ENCODE measurements at regions not wholly inside any gene's neighbourhood (a gene's known extent, or its start where the extent isn't known, plus 50 kb on each side); places are given as distances from the start of the nearest gene placed in this dataset.

GRCh38 chr3:152030320-152030719, 156.9 kb downstream of the SUCNR1 start:
- no peak overlapping the region for H3K27ac Mint-ChIP-seq

GRCh38 chr3:152031321-152031720, 157.9 kb downstream of the SUCNR1 start:
- Mint-ChIP-seq H3K27me3 (peaks cover 4% of the 10 kb centered on the region), H3K4me1 (ENCODE audit: low read depth) (no peaks in the 10 kb centered on the region), H3K27ac (no peak overlapping the region), H3K4me3 (no peak overlapping the region), H3K36me3 (ENCODE audit: low read depth) (peaks cover 4% of the 10 kb centered on the region), H3K9me3 (peaks cover 12% of the 10 kb centered on the region)

More at GRCh38 chr3:152030320-152030719, 156.9 kb downstream of the SUCNR1 start:
- no peaks in the 10 kb centered on the region for H3K4me1 Mint-ChIP-seq (ENCODE audit: low read depth)
- H3K27me3 Mint-ChIP-seq = peaks cover 4% of the 10 kb centered on the region
- peaks cover 9% of the 10 kb centered on the region for H3K9me3 Mint-ChIP-seq
- H3K36me3 Mint-ChIP-seq (ENCODE audit: low read depth) = peaks cover 4% of the 10 kb centered on the region
- no peak overlapping the region for H3K4me3 Mint-ChIP-seq

GRCh38 chr3:152037297-152037696, 163.9 kb downstream of the SUCNR1 start:
- H3K27ac Mint-ChIP-seq = no peak overlapping the region
- peaks cover 12% of the 10 kb centered on the region for H3K9me3 Mint-ChIP-seq
- peaks cover 8% of the 10 kb centered on the region for H3K36me3 Mint-ChIP-seq (ENCODE audit: low read depth)
- H3K27me3 Mint-ChIP-seq = no peaks in the 10 kb centered on the region
- H3K4me3 Mint-ChIP-seq = no peak overlapping the region
- peaks cover 10% of the 10 kb centered on the region for H3K4me1 Mint-ChIP-seq (ENCODE audit: low read depth)

GRCh38 chr3:152037953-152038352, 164.5 kb downstream of the SUCNR1 start:
- H3K27ac Mint-ChIP-seq = no peak overlapping the region
- H3K36me3 Mint-ChIP-seq (ENCODE audit: low read depth) = peaks cover 8% of the 10 kb centered on the region
- no peak overlapping the region for H3K4me3 Mint-ChIP-seq

GRCh38 chr3:152038490-152038889, 165.0 kb downstream of the SUCNR1 start:
- Mint-ChIP-seq H3K4me3 (no peak overlapping the region), H3K9me3 (peaks cover 12% of the 10 kb centered on the region), H3K27me3 (no peaks in the 10 kb centered on the region), H3K36me3 (ENCODE audit: low read depth) (peaks cover 8% of the 10 kb centered on the region), H3K27ac (no peak overlapping the region), H3K4me1 (ENCODE audit: low read depth) (peaks cover 10% of the 10 kb centered on the region)

More at GRCh38 chr3:152037953-152038352, 164.5 kb downstream of the SUCNR1 start:
- Mint-ChIP-seq H3K9me3 (peaks cover 12% of the 10 kb centered on the region), H3K4me1 (ENCODE audit: low read depth) (peaks cover 10% of the 10 kb centered on the region), H3K27me3 (no peaks in the 10 kb centered on the region)

GRCh38 chr3:152039887-152040286, 166.4 kb downstream of the SUCNR1 start:
- Mint-ChIP-seq H3K4me3 (no peak overlapping the region), H3K27ac (no peak overlapping the region), H3K9me3 (peaks cover 8% of the 10 kb centered on the region), H3K36me3 (ENCODE audit: low read depth) (peaks cover 8% of the 10 kb centered on the region), H3K27me3 (no peaks in the 10 kb centered on the region), H3K4me1 (ENCODE audit: low read depth) (peaks cover 10% of the 10 kb centered on the region)

- peaks cover 10% of the 10 kb centered on the region for H3K4me1 Mint-ChIP-seq (ENCODE audit: low read depth)
- no peak overlapping the region for H3K4me3 Mint-ChIP-seq
- H3K36me3 Mint-ChIP-seq (ENCODE audit: low read depth) = peaks cover 4% of the 10 kb centered on the region
- H3K27me3 Mint-ChIP-seq = no peaks in the 10 kb centered on the region
- peaks cover 3% of the 10 kb centered on the region for H3K9me3 Mint-ChIP-seq
- no peak overlapping the region for H3K27ac Mint-ChIP-seq
Observed at GRCh38 chr3:152040319-152040718, 166.9 kb downstream of the SUCNR1 start.

- H3K4me3 Mint-ChIP-seq = no peak overlapping the region
- no peak overlapping the region for H3K27ac Mint-ChIP-seq
- no peaks in the 10 kb centered on the region for H3K9me3 Mint-ChIP-seq
- peaks cover 10% of the 10 kb centered on the region for H3K4me1 Mint-ChIP-seq (ENCODE audit: low read depth)
- no peaks in the 10 kb centered on the region for H3K36me3 Mint-ChIP-seq (ENCODE audit: low read depth)
- no peaks in the 10 kb centered on the region for H3K27me3 Mint-ChIP-seq
Observed at GRCh38 chr3:152043620-152044019, 170.2 kb downstream of the SUCNR1 start.

GRCh38 chr3:152046280-152046679, 172.8 kb downstream of the SUCNR1 start:
- Mint-ChIP-seq H3K4me3 (no peak overlapping the region), H3K36me3 (ENCODE audit: low read depth) (no peaks in the 10 kb centered on the region), H3K9me3 (no peaks in the 10 kb centered on the region), H3K27me3 (no peaks in the 10 kb centered on the region), H3K4me1 (ENCODE audit: low read depth) (no peaks in the 10 kb centered on the region), H3K27ac (no peak overlapping the region)

GRCh38 chr3:152047465-152047864, 174.0 kb downstream of the SUCNR1 start:
- no peaks in the 10 kb centered on the region for H3K4me1 Mint-ChIP-seq (ENCODE audit: low read depth)
- no peaks in the 10 kb centered on the region for H3K9me3 Mint-ChIP-seq
- H3K27ac Mint-ChIP-seq = no peak overlapping the region
- no peaks in the 10 kb centered on the region for H3K27me3 Mint-ChIP-seq
- no peaks in the 10 kb centered on the region for H3K36me3 Mint-ChIP-seq (ENCODE audit: low read depth)
- no peak overlapping the region for H3K4me3 Mint-ChIP-seq

- Mint-ChIP-seq H3K36me3 (ENCODE audit: low read depth) (no peaks in the 10 kb centered on the region), H3K27ac (no peak overlapping the region), H3K4me1 (ENCODE audit: low read depth) (no peaks in the 10 kb centered on the region), H3K27me3 (no peaks in the 10 kb centered on the region), H3K4me3 (no peak overlapping the region), H3K9me3 (no peaks in the 10 kb centered on the region)
Observed at GRCh38 chr3:152048831-152049230, 175.4 kb downstream of the SUCNR1 start.

GRCh38 chr3:152050903-152051302, 177.5 kb downstream of the SUCNR1 start:
- Mint-ChIP-seq H3K36me3 (ENCODE audit: low read depth) (no peaks in the 10 kb centered on the region), H3K4me1 (ENCODE audit: low read depth) (no peaks in the 10 kb centered on the region), H3K27me3 (peaks cover 4% of the 10 kb centered on the region), H3K27ac (no peak overlapping the region), H3K9me3 (no peaks in the 10 kb centered on the region), H3K4me3 (no peak overlapping the region)

GRCh38 chr3:152051501-152052404, 178.3 kb downstream of the SUCNR1 start:
- H3K36me3 Mint-ChIP-seq (ENCODE audit: low read depth) = no peaks in the 10 kb centered on the region
- H3K4me1 Mint-ChIP-seq (ENCODE audit: low read depth) = no peaks in the 10 kb centered on the region
- H3K27me3 Mint-ChIP-seq = peaks cover 4% of the 10 kb centered on the region
- no peaks in the 10 kb centered on the region for H3K9me3 Mint-ChIP-seq
- no peak overlapping the region for H3K27ac Mint-ChIP-seq
- H3K4me3 Mint-ChIP-seq = no peak overlapping the region

GRCh38 chr3:152053866-152054265, 180.4 kb downstream of the SUCNR1 start:
- Mint-ChIP-seq H3K27me3 (peaks cover 4% of the 10 kb centered on the region), H3K27ac (no peak overlapping the region)

GRCh38 chr3:152054315-152054714, 180.9 kb downstream of the SUCNR1 start:
- Mint-ChIP-seq H3K9me3 (no peaks in the 10 kb centered on the region), H3K27me3 (peaks cover 4% of the 10 kb centered on the region), H3K27ac (no peak overlapping the region), H3K36me3 (ENCODE audit: low read depth) (no peaks in the 10 kb centered on the region), H3K4me3 (no peak overlapping the region), H3K4me1 (ENCODE audit: low read depth) (no peaks in the 10 kb centered on the region)

More at GRCh38 chr3:152053866-152054265, 180.4 kb downstream of the SUCNR1 start:
- Mint-ChIP-seq H3K4me1 (ENCODE audit: low read depth) (no peaks in the 10 kb centered on the region), H3K9me3 (no peaks in the 10 kb centered on the region), H3K4me3 (no peak overlapping the region), H3K36me3 (ENCODE audit: low read depth) (no peaks in the 10 kb centered on the region)

- Mint-ChIP-seq H3K36me3 (ENCODE audit: low read depth) (no peaks in the 10 kb centered on the region), H3K9me3 (no peaks in the 10 kb centered on the region), H3K27ac (no peak overlapping the region), H3K27me3 (peaks cover 4% of the 10 kb centered on the region), H3K4me1 (ENCODE audit: low read depth) (no peaks in the 10 kb centered on the region), H3K4me3 (no peak overlapping the region)
Observed at GRCh38 chr3:152056073-152056472, 182.6 kb downstream of the SUCNR1 start.

All from stimulated activated naive CD8-positive, alpha-beta T cell treated with anti-CD3 and anti-CD28 coated beads, Interleukin-15, Interleukin-2, amounts not matched to agents 100 ng/mL and 50 ng/mL, for 24 hours (primary cell).